ENCODE measurements at regions not wholly inside any gene's neighbourhood (a gene's known extent, or its start where the extent isn't known, plus 50 kb on each side); places are given as distances from the start of the nearest gene placed in this dataset.
"Not testable (repeated sequence)": the region's sequence is repeated elsewhere in the genome, so short reads cannot be mapped to it uniquely, and the experiment has no call there.

DNA sequence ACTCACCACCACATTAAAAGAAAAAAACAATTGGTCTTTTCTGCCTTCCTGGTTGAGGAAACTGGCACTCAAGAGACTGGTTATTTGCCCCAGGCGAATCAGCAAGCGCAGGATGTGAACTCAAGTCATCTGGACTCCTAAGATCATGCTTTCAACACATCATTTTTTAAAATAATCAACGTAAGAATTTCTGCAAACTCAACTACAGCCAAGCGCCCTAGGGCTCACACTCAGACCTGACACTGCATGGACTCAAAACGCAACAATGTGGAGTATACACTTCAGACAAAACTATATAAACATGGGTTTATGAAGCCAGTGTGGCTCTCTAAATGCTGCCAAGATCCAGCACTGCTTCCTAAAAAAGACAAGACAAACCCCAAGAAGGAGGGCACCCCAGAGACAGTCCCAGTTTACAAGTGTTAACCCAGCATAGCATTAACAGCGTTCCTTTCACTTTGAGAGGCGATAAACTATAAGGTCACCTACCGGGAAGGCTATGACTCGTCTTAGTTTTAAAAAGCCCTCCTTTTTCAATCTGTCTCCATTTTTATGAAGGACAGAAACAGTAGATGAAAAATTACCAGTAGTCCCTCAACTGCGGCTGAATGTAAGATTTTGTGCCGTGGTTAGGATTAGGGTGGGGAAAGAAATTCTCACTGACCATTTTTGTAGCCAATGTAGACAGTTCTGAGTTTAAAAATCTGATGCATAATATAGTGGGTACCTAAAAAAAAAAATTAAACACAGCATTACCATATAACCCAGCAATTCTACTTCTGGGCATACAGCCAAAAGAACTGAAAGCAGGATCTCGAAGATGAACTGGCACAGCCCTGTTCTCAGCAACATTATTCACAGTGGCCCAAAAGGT is 54.8 kb downstream of the SIPA1L2 start:
- TF ChIP-seq, protein P1, sequence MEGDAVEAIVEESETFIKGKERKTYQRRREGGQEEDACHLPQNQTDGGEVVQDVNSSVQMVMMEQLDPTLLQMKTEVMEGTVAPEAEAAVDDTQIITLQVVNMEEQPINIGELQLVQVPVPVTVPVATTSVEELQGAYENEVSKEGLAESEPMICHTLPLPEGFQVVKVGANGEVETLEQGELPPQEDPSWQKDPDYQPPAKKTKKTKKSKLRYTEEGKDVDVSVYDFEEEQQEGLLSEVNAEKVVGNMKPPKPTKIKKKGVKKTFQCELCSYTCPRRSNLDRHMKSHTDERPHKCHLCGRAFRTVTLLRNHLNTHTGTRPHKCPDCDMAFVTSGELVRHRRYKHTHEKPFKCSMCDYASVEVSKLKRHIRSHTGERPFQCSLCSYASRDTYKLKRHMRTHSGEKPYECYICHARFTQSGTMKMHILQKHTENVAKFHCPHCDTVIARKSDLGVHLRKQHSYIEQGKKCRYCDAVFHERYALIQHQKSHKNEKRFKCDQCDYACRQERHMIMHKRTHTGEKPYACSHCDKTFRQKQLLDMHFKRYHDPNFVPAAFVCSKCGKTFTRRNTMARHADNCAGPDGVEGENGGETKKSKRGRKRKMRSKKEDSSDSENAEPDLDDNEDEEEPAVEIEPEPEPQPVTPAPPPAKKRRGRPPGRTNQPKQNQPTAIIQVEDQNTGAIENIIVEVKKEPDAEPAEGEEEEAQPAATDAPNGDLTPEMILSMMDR (IDR thresholded peaks at IDR 0.05; ENCODE audit: control extremely low read depth, extremely low read depth, low read depth, missing control alignments) = no peak
- DNase-seq (ENCODE audit: extremely low spot score) = no peak
- ChIA-PET POLR2A (no interaction called here), CTCF (no interaction called here)

- DNase-seq (ENCODE audit: extremely low spot score) = no peak
- TF ChIP-seq, protein P1 (IDR thresholded peaks at IDR 0.05; ENCODE audit: control extremely low read depth, extremely low read depth, low read depth, missing control alignments) = no peak
- POLR2A ChIA-PET = no interaction called here
- CTCF ChIA-PET = no interaction called here
Observed at GRCh38 chr1:232574077-232574476, 55.9 kb downstream of the SIPA1L2 start.

GRCh38 chr1:232571523-232571922 is 58.4 kb downstream of the SIPA1L2 start:
- TF ChIP-seq, protein P1 (IDR thresholded peaks at IDR 0.05; ENCODE audit: control extremely low read depth, extremely low read depth, low read depth, missing control alignments) = no peak
- no peak for DNase-seq (ENCODE audit: extremely low spot score)
- CTCF ChIA-PET = no interaction called here
- POLR2A ChIA-PET = no interaction called here

DNA sequence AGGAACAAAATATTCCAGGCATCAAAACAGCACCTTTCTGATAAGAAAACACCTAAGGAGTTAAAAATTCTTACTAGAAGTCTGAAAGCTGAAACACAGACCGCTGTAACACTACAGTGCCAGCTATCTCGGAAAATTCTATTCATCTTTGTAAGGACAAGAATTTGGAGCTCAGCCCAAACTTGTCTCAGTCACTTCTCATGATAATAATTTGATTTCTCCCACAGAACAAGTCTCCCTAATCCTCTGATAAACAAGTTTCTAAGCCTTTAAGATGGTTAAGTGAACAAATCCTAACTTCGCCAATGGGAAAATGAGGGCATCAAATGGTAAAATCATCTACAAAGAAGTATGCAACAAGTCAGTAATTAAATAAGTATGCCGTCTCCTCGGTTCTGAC is 59.9 kb downstream of the SIPA1L2 start:
- CTCF ChIA-PET = interaction anchor here (1.1 kb wide), 1 partner anchor 10 kb away, joined by 3 read pairs; no protein-coding TSS in a partner anchor
- TF ChIP-seq, protein P1 (IDR thresholded peaks at IDR 0.05; ENCODE audit: control extremely low read depth, extremely low read depth, low read depth, missing control alignments) = no peak
- POLR2A ChIA-PET = no interaction called here
- no peak for DNase-seq (ENCODE audit: extremely low spot score)

DNA sequence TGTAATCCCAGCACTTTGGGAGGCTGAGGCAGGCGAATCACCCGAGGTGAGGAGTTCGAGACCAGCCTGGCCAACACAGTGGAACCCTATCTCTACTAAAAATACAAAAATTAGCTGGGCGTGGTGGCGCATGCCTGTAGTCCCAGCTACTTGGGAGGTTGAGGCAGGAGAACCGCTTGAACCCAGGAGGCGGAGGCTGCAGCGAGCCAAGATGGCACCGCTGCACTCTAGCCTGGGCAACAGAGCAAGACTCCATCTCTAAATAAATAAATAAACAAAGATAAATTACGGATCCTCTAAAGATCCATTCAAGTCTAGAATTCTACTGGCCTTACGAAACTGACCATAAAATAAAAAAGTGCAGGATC is 60.4 kb downstream of the SIPA1L2 start:
- POLR2A ChIA-PET; DNase-seq (ENCODE audit: extremely low spot score): not testable (repeated sequence)
- CTCF ChIA-PET = interaction anchor here (1.1 kb wide), 1 partner anchor 9 kb away, joined by 3 read pairs; no protein-coding TSS in a partner anchor

DNA sequence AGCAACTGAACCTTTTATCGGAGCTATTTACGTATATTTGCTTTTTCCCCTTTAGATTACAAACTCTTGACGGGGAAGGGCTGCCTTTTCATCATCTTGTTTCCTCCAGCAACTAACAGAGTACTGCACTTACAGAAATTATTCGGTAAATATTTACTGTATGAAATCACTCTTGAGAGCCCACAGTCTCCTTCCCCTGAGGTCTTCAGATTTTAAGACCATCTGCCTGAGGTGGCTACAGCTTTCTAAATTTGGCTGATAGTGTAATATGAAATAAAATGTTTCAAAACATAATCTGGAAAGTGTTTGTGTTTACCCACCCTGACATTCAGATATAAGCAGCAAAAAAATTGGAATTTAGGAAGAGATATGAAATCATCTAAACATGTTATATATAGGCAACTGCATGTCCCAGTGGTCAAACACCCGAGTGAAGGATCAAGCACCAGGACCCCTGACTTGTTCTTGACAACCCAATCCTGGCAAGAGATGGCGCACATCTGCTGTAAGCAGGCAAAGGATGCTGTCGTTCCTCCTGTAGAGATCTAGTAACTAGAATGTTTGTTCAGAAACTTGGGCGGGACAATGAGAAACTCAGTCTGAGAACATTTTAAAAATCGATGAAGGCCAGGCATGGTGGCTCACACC is 60.9 kb downstream of the SIPA1L2 start:
- POLR2A ChIA-PET = no interaction called here
- CTCF ChIA-PET = no interaction called here
- TF ChIP-seq, protein P1 (IDR thresholded peaks at IDR 0.05; ENCODE audit: control extremely low read depth, extremely low read depth, low read depth, missing control alignments) = no peak
- no peak for DNase-seq (ENCODE audit: extremely low spot score)

- POLR2A ChIA-PET = no interaction called here
- CTCF ChIA-PET = interaction anchor here (1.2 kb wide), 1 partner anchor 9 kb away, joined by 3 read pairs; no protein-coding TSS in a partner anchor
- DNase-seq (ENCODE audit: extremely low spot score) = no peak
- TF ChIP-seq, protein P1 (IDR thresholded peaks at IDR 0.05; ENCODE audit: control extremely low read depth, extremely low read depth, low read depth, missing control alignments) = no peak
Observed at GRCh38 chr1:232568331-232568852, 61.5 kb downstream of the SIPA1L2 start.

All from GM10248 (cell line).